ENCODE measurements at regions not wholly inside any gene's neighbourhood (a gene's known extent, or its start where the extent isn't known, plus 50 kb on each side); places are given as distances from the start of the nearest gene placed in this dataset.

DNA sequence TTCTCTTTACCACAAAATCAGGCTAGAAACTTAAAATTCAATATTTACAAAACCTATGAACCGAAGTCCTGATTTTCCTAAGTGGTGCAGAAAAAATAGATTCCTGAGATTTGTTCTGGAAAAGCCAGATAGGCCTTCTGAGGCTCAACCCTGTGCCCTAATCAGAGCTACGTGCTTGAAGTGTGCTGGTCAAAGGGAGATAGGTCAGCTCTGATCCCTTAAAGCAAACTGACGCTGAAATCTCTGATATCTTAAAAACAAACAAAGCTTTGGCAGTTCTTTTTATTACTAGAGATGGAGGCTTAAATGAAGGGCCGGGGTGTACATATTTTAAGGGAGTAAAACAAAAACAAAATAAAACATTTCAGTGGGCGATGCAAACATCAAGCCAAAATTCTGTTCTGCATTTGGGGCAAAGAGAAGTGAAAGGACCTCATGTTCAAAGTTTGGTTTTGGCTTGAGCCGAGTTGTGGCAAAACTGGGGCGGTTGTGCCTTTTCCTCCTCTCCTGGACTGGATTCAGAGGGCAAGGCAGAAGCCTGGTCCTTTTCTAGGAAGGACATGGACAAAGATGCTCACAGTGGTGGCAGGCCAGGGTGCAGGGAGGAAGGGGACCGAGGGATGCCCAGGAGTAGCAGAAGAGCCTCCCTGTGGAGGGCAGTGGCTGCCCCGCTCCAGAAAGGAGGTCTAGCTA is 295.0 kb downstream of the CDCA7 start:
- no peaks in the 10 kb centered on the region for H3K27me3 ChIP-seq
- H3K9me3 ChIP-seq: no peaks in the 10 kb centered on the region
- H3K4me3 ChIP-seq: no peak overlapping the region
- DNase-seq (ENCODE audit: low spot score in 2 of 2): no peak
- H3K36me3 ChIP-seq: no peaks in the 10 kb centered on the region
- H3K4me1 ChIP-seq: no peaks in the 10 kb centered on the region
- intact Hi-C loops (cut with DNase I; ENCODE audit: low total_unique reads): no loop called here
- H3K27ac ChIP-seq: no peak overlapping the region
- TF ChIP-seq, protein P1, sequence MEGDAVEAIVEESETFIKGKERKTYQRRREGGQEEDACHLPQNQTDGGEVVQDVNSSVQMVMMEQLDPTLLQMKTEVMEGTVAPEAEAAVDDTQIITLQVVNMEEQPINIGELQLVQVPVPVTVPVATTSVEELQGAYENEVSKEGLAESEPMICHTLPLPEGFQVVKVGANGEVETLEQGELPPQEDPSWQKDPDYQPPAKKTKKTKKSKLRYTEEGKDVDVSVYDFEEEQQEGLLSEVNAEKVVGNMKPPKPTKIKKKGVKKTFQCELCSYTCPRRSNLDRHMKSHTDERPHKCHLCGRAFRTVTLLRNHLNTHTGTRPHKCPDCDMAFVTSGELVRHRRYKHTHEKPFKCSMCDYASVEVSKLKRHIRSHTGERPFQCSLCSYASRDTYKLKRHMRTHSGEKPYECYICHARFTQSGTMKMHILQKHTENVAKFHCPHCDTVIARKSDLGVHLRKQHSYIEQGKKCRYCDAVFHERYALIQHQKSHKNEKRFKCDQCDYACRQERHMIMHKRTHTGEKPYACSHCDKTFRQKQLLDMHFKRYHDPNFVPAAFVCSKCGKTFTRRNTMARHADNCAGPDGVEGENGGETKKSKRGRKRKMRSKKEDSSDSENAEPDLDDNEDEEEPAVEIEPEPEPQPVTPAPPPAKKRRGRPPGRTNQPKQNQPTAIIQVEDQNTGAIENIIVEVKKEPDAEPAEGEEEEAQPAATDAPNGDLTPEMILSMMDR (IDR thresholded peaks at IDR 0.05): no peak
- TF ChIP-seq POLR2AphosphoS5 (IDR thresholded peaks at IDR 0.05): no peak

DNA sequence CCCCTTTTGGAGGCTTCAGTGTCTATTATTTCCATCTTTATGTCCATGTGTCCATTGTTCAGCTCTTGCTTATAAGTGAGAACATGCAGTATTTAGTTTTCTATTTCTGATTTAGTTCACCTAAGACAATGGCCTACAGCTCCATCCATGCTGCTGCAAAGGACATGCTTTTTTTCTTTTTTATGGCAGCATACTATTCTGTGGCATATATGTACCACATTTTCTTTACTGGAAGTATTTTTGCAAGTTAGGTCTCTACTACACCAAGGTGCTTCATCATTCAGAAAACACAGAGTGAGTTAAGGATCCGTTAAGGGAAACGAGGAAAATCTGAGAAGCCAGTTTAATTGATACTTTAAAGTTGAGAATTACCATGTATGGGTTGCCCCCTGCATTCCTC is 297.2 kb downstream of the CDCA7 start:
- Histone ChIP-seq H3K27ac (no peak overlapping the region), H3K9me3 (no peaks in the 10 kb centered on the region), H3K36me3 (no peaks in the 10 kb centered on the region), H3K27me3 (no peaks in the 10 kb centered on the region), H3K4me3 (no peak overlapping the region), H3K4me1 (no peaks in the 10 kb centered on the region)
- TF ChIP-seq, protein P1 (IDR thresholded peaks at IDR 0.05): no peak
- TF ChIP-seq POLR2AphosphoS5 (IDR thresholded peaks at IDR 0.05) (no peak), POLR2A (IDR thresholded peaks at IDR 0.05) (no peak)
- intact Hi-C loops (cut with DNase I; ENCODE audit: low total_unique reads): no loop called here
- no peak for DNase-seq (ENCODE audit: low spot score in 2 of 2)

DNA sequence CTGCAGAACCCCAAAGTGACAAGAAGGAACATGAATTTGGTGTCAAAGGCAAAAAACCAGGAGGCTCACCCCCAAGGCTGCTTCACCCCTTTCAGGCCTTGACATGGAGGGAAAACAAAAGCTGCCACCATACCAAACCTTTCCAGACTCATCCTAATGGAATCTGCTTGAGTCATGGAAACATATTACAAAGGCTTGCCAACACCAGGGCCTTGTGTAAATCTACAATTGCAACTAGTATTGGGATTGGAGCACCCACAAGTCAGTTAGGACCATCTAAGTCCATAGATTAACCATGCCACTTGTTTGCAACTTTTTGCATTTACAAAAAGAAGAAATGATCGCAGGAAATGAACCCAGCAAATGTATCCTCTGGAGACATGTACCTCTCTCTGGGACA is 297.6 kb downstream of the CDCA7 start:
- H3K27ac ChIP-seq: no peak overlapping the region
- TF ChIP-seq POLR2A (IDR thresholded peaks at IDR 0.05) (no peak), POLR2AphosphoS5 (IDR thresholded peaks at IDR 0.05) (no peak)
- TF ChIP-seq, protein P1 (IDR thresholded peaks at IDR 0.05): no peak
- intact Hi-C loops (cut with DNase I; ENCODE audit: low total_unique reads): no loop called here
- H3K4me3 ChIP-seq: no peak overlapping the region
- no peak for DNase-seq (ENCODE audit: low spot score in 2 of 2)
- H3K27me3 ChIP-seq: no peaks in the 10 kb centered on the region
- H3K9me3 ChIP-seq: no peaks in the 10 kb centered on the region
- H3K36me3 ChIP-seq: no peaks in the 10 kb centered on the region
- no peaks in the 10 kb centered on the region for H3K4me1 ChIP-seq

DNA sequence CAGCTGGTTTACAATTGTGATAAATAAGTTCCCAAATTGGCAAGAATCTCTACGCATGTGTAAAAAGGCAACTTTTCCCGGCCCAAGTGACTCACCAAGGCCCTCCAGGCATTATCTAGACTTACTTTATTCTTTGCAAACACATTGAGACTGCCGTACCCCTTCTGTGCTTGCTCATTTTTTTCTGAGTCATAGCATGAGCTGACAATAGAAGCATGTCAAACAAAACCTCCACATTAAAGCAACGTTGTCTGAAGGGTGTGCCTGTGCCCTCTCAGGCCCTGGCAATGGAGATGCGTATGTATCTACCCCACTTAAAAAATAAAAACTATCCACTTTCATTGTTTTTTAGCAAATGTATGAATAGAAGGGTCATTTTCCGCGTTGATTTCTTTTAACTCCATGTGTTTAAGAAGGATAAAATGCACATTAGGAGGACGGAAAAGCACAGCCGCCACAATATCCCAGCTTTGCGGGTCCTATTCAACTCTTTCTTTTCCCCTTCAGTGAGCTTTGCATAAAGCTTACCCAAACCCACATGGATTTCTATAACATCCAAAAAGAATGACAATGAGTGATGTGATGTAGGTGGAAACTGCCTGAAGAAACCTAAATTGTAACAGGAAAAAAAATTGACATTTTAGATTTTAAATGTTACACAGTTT is 298.2 kb downstream of the CDCA7 start:
- Histone ChIP-seq H3K4me3 (no peak overlapping the region), H3K36me3 (no peaks in the 10 kb centered on the region), H3K4me1 (no peaks in the 10 kb centered on the region), H3K27me3 (no peaks in the 10 kb centered on the region), H3K9me3 (no peaks in the 10 kb centered on the region), H3K27ac (no peak overlapping the region)
- intact Hi-C loops (cut with DNase I; ENCODE audit: low total_unique reads): no loop called here
- TF ChIP-seq POLR2AphosphoS5 (IDR thresholded peaks at IDR 0.05) (no peak), POLR2A (IDR thresholded peaks at IDR 0.05) (no peak)
- TF ChIP-seq, protein P1 (IDR thresholded peaks at IDR 0.05): no peak
- peak in 1 of 2 donors; percentile 27 for DNase-seq (ENCODE audit: low spot score in 2 of 2)

DNA sequence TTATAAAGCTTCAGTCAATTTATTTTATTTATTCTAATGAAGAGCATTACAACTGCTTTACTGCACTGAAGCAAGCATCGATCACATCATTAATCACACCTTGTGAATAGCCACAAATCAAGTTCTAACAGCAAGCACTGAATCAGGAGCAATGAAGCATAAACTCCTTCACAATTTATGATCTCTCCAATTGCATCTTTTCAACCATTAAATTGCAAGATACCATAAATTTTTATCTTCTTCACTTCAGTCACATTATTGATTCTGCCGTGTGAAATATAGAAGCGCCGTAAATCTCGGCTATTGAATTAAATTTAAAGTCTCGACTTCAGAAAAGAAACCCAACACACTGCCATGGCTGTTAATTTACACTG is 298.7 kb downstream of the CDCA7 start:
- intact Hi-C loops (cut with DNase I; ENCODE audit: low total_unique reads): no loop called here
- DNase-seq (ENCODE audit: low spot score in 2 of 2): no peak
- no peak for TF ChIP-seq POLR2AphosphoS5 (IDR thresholded peaks at IDR 0.05)
- no peak for TF ChIP-seq POLR2A (IDR thresholded peaks at IDR 0.05)
- TF ChIP-seq, protein P1 (IDR thresholded peaks at IDR 0.05): no peak
- no peaks in the 10 kb centered on the region for H3K27me3 ChIP-seq
- no peak overlapping the region for H3K4me3 ChIP-seq
- H3K36me3 ChIP-seq: no peaks in the 10 kb centered on the region
- no peak overlapping the region for H3K27ac ChIP-seq
- no peaks in the 10 kb centered on the region for H3K9me3 ChIP-seq
- H3K4me1 ChIP-seq: no peaks in the 10 kb centered on the region
